Fibroblast of lung (primary cell): ENCODE measurements at regions not wholly inside any gene's neighbourhood (a gene's known extent, or its start where the extent isn't known, plus 50 kb on each side); places are given as distances from the start of the nearest gene placed in this dataset.

ENCODE experiments used
- DNase-seq, 2 donors: peaks; one replicate each; pipeline versions ENCODE4 v3.0.0 to v3.0.0-alpha.2; 2010; ENCODE audit warnings: low read depth in 2 of 2
- H2AFZ ChIP-seq: 2 replicates; pipeline ENCODE4 v1.5.1; 2012; ENCODE audit warnings: low read length, control low read depth, inconsistent platforms
- H3K27ac ChIP-seq: 2 replicates; pipeline ENCODE4 v1.5.1; 2011; ENCODE audit warnings: low read length, control low read depth; ENCODE audit not compliant: insufficient read depth
- H3K27me3 ChIP-seq: 2 replicates; pipeline ENCODE4 v1.5.1; 2011; ENCODE audit warnings: mild to moderate bottlenecking, low read length; ENCODE audit not compliant: control insufficient read depth, insufficient read depth
- H3K36me3 ChIP-seq: 2 replicates; pipeline ENCODE4 v1.5.1; 2011; ENCODE audit warnings: low read length; ENCODE audit not compliant: control insufficient read depth, insufficient read depth
- H3K4me1 ChIP-seq: 2 replicates; pipeline ENCODE4 v1.5.1; 2011; ENCODE audit warnings: low read length; ENCODE audit not compliant: control insufficient read depth, insufficient read depth; ENCODE audit errors: extremely low read depth
- H3K4me2 ChIP-seq: 2 replicates; pipeline ENCODE4 v1.5.1; 2011; ENCODE audit warnings: low read length, control low read depth; ENCODE audit not compliant: insufficient read depth; ENCODE audit errors: extremely low read depth
- H3K4me3 ChIP-seq, 4 experiments: fragments of 200-600 bp in 1 of 4; sonication (generic) in 1 of 4; replicated peaks in 1 of 4; 2 replicates each; pipeline ENCODE4 v1.5.1; 2011 to 2016; ENCODE audit warnings: low read length in 4 of 4, low read depth in 3 of 4, mild to moderate bottlenecking in 3 of 4, control low read depth in 2 of 4, inconsistent platforms in 1 of 4, mixed read lengths in 1 of 4; ENCODE audit not compliant: insufficient read depth in 1 of 4; ENCODE audit errors: control extremely low read depth in 1 of 4
- H3K79me2 ChIP-seq: 2 replicates; pipeline ENCODE4 v1.5.1; 2012; ENCODE audit warnings: mild to moderate bottlenecking, low read length, inconsistent platforms; ENCODE audit not compliant: control insufficient read depth, insufficient read depth
- H3K9ac ChIP-seq: 2 replicates; pipeline ENCODE4 v1.5.1; 2011; ENCODE audit warnings: mild to moderate bottlenecking, low read length, control low read depth; ENCODE audit not compliant: insufficient read depth
- H3K9me3 ChIP-seq: 2 replicates; pipeline ENCODE4 v1.5.1; 2012; ENCODE audit warnings: low read depth, low read length; ENCODE audit not compliant: control insufficient read depth, insufficient read depth
- H4K20me1 ChIP-seq: 2 replicates; pipeline ENCODE4 v1.5.1; 2011; ENCODE audit warnings: low read length; ENCODE audit not compliant: control insufficient read depth, insufficient read depth; ENCODE audit errors: extremely low read depth
- EZH2 ChIP-seq: IDR thresholded peaks from 2 replicates; pipeline ENCODE4 v1.5.1; 2012; ENCODE audit warnings: low read length, control low read depth, mild to moderate bottlenecking; ENCODE audit errors: missing control alignments
- TF ChIP-seq, protein P1 (sequence below), 2 donors: IDR thresholded peaks in 1 of 2; conservative IDR thresholded peaks in 1 of 2; 1 replicate in 1 of 2; 2 replicates in 1 of 2; pipeline ENCODE4 v1.5.1; 2011 to 2012; ENCODE audit warnings: low read length in 2 of 2, control low read depth in 1 of 2, inconsistent platforms in 1 of 2, low read depth in 1 of 2, mild to moderate bottlenecking in 1 of 2

GRCh38 chr6:125434760-125435159, 133.0 kb upstream of the HDDC2 start:
- H3K4me2 ChIP-seq, result no peak overlapping the region

GRCh38 chr6:125439512-125439911, 137.7 kb upstream of the HDDC2 start:
- no peaks in the 10 kb centered on the region for H3K27me3 ChIP-seq
- no peak overlapping the region for H3K9ac ChIP-seq
- H3K27ac ChIP-seq, result no peak overlapping the region
- H3K79me2 ChIP-seq, result no peaks in the 10 kb centered on the region
- no peaks in the 10 kb centered on the region for H3K9me3 ChIP-seq
- TF ChIP-seq, protein P1, sequence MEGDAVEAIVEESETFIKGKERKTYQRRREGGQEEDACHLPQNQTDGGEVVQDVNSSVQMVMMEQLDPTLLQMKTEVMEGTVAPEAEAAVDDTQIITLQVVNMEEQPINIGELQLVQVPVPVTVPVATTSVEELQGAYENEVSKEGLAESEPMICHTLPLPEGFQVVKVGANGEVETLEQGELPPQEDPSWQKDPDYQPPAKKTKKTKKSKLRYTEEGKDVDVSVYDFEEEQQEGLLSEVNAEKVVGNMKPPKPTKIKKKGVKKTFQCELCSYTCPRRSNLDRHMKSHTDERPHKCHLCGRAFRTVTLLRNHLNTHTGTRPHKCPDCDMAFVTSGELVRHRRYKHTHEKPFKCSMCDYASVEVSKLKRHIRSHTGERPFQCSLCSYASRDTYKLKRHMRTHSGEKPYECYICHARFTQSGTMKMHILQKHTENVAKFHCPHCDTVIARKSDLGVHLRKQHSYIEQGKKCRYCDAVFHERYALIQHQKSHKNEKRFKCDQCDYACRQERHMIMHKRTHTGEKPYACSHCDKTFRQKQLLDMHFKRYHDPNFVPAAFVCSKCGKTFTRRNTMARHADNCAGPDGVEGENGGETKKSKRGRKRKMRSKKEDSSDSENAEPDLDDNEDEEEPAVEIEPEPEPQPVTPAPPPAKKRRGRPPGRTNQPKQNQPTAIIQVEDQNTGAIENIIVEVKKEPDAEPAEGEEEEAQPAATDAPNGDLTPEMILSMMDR (conservative IDR thresholded peaks at IDR 0.05 in 1 of 2, IDR thresholded peaks at IDR 0.05 in 1 of 2; ENCODE audit: low read depth in 1 of 2, low read length in 2 of 2), result no peak
- no peak for TF ChIP-seq EZH2
- no peak overlapping the region for H3K4me3 ChIP-seq
- H3K4me1 ChIP-seq, result no peaks in the 10 kb centered on the region
- no peak overlapping the region for H3K4me2 ChIP-seq
- no peaks in the 10 kb centered on the region for H4K20me1 ChIP-seq
- no peak for DNase-seq
- no peaks in the 10 kb centered on the region for H3K36me3 ChIP-seq
- H2AFZ ChIP-seq, result no peak overlapping the region

More at GRCh38 chr6:125434760-125435159, 133.0 kb upstream of the HDDC2 start:
- Histone ChIP-seq H3K27ac (no peak overlapping the region), H3K27me3 (no peaks in the 10 kb centered on the region), H2AFZ (no peak overlapping the region), H4K20me1 (no peaks in the 10 kb centered on the region), H3K79me2 (no peaks in the 10 kb centered on the region), H3K4me3 (no peak overlapping the region), H3K36me3 (no peaks in the 10 kb centered on the region), H3K4me1 (no peaks in the 10 kb centered on the region), H3K9ac (no peak overlapping the region), H3K9me3 (no peaks in the 10 kb centered on the region)
- no peak for DNase-seq
- no peak for TF ChIP-seq EZH2
- TF ChIP-seq, protein P1 (conservative IDR thresholded peaks at IDR 0.05 in 1 of 2, IDR thresholded peaks at IDR 0.05 in 1 of 2; ENCODE audit: low read depth in 1 of 2, low read length in 2 of 2), result no peak

DNA sequence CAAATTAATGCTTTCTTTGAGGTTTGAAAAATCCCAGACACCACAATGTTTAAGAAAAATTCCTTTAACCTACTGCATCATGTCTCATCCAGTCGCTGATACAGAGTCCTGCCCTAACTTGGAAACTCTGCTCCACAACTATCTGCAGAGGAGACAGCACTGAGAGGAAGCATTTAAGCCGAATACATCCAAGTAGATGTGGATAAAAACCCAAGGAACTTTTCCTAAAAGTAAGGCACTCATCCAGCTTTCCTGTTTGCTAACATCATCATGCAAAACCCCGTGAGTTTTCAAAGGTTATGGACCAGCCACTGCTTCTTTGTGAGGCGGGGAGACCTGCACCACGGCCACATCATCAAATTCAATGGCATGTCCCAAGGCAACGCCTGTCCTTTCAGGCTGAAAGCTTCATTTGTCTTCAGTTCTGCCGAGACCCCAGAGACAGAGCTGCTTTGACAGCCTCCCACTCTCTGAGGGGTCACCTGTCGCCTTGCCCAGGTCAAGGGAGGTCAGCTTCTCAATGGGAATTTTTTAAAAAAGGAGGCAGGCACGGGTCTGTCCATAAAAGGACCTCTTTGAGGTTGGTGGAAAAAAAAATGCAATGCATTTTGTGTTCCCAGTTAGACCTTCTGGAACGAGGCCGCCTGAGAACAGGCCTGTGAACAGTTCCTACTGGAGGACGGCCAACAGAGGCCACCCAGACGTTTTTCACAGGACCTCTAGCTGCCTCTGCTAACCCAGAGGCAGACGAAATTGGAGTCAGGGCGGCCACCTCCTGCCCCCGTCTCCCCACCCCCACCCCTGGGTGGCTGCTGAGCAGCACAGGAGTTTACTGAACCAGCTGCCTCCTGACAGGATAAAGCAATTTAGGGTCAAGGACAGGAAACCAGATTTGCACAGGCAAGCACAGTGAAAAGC, 142.5 kb upstream of the HDDC2 start:
- no peaks in the 10 kb centered on the region for H3K4me1 ChIP-seq
- H3K36me3 ChIP-seq, result no peaks in the 10 kb centered on the region
- H3K4me2 ChIP-seq, result no peak overlapping the region
- DNase-seq, result peak in 1 of 2 donors; percentile 2
- H3K9me3 ChIP-seq, result no peaks in the 10 kb centered on the region
- no peaks in the 10 kb centered on the region for H3K79me2 ChIP-seq
- H4K20me1 ChIP-seq, result no peaks in the 10 kb centered on the region
- no peak overlapping the region for H3K4me3 ChIP-seq
- H2AFZ ChIP-seq, result no peak overlapping the region
- no peak overlapping the region for H3K9ac ChIP-seq
- H3K27ac ChIP-seq, result no peak overlapping the region
- no peak for TF ChIP-seq EZH2
- H3K27me3 ChIP-seq, result no peaks in the 10 kb centered on the region
